ENCODE measurements at regions not wholly inside any gene's neighbourhood (a gene's known extent, or its start where the extent isn't known, plus 50 kb on each side); places are given as distances from the start of the nearest gene placed in this dataset.

- H3K4me3 Mint-ChIP-seq: no peak overlapping the region
- no peaks in the 10 kb centered on the region for H3K36me3 Mint-ChIP-seq (ENCODE audit: low read depth)
- peaks cover 23% of the 10 kb centered on the region for H3K4me1 Mint-ChIP-seq (ENCODE audit: low read depth)
- CTCF ChIA-PET: interaction anchor here (0.7 kb wide), 2 partner anchors 275 to 351 kb away, joined by 3 to 4 read pairs; no protein-coding TSS in a partner anchor
- intact Hi-C loops (cut with micrococcal nuclease): no loop called here
- H3K27me3 Mint-ChIP-seq (ENCODE audit: low read depth): no peaks in the 10 kb centered on the region
- no peak for DNase-seq
- H3K27ac Mint-ChIP-seq: no peak overlapping the region
- no peaks in the 10 kb centered on the region for H3K9me3 Mint-ChIP-seq
Observed at GRCh38 chr6:142676027-142676443, 268.9 kb downstream of the HIVEP2 start.

GRCh38 chr6:142676647-142677192 lies 268.3 kb downstream of the HIVEP2 start:
- H3K4me3 Mint-ChIP-seq: no peak overlapping the region
- no peaks in the 10 kb centered on the region for H3K36me3 Mint-ChIP-seq (ENCODE audit: low read depth)
- no peaks in the 10 kb centered on the region for H3K27me3 Mint-ChIP-seq (ENCODE audit: low read depth)
- peaks cover 25% of the 10 kb centered on the region for H3K4me1 Mint-ChIP-seq (ENCODE audit: low read depth)
- no peaks in the 10 kb centered on the region for H3K9me3 Mint-ChIP-seq
- no peak overlapping the region for H3K27ac Mint-ChIP-seq
- no peak for DNase-seq
- CTCF ChIA-PET: interaction anchor here (0.7 kb wide), 2 partner anchors 40 to 274 kb away, joined by 3 to 4 read pairs; no protein-coding TSS in a partner anchor
- intact Hi-C loops (cut with micrococcal nuclease): no loop called here

DNA sequence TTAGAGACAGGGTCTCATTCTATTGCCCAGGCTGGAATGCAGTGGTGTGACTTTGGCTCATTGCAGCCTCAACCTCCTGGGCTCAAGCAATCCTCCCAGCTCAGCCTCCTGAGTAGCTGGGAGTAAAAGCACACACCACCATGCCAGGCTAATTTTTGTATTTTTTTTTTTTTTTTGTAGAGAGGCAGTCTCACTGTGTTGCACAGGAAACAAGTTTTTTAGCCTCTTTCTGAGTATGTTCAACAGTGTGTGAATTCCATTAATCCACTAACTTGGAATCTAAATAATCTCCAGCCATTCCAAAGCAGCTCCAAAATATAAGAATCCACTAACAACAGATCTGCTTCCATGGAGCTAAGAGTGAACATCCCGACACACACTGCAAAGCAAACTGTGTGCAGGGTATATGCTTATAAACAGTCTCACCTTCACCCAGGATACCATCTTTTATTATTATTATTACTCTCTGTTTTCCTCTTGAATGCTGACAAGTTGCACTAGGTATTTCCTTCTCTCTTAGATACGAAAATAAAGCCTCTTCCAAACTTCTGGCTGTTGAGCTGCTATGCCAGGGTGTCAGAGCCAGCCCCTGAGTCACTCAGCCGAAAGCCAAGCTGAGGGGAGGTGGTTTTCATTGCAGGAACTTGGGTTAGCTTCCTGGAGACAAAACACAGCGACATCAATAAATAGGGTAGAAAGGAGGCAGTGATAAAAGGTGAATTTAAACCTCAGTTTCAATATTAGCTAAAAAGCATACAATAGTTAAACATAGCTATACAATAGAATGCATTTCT lies 264.9 kb downstream of the HIVEP2 start:
- H3K4me1 Mint-ChIP-seq (ENCODE audit: low read depth): peaks cover 36% of the 10 kb centered on the region
- H3K27me3 Mint-ChIP-seq (ENCODE audit: low read depth): no peaks in the 10 kb centered on the region
- DNase-seq: peak; percentile 71
- no peak overlapping the region for H3K4me3 Mint-ChIP-seq
- H3K9me3 Mint-ChIP-seq: peaks cover 3% of the 10 kb centered on the region
- no peaks in the 10 kb centered on the region for H3K36me3 Mint-ChIP-seq (ENCODE audit: low read depth)
- CTCF ChIA-PET: interaction anchor here (0.6 to 2.5 kb wide), 6 partner anchors 10 to 358 kb away, joined by 3 to 11 read pairs (median 4); no protein-coding TSS in a partner anchor
- H3K27ac Mint-ChIP-seq: peak overlapping the region; percentile 10
- intact Hi-C loops (cut with micrococcal nuclease): loop anchor here (1.0 kb wide), 1 partner anchor 111 kb away; no protein-coding TSS in a partner anchor

- peaks cover 46% of the 10 kb centered on the region for H3K4me1 Mint-ChIP-seq (ENCODE audit: low read depth)
- H3K4me3 Mint-ChIP-seq: no peak overlapping the region
- H3K36me3 Mint-ChIP-seq (ENCODE audit: low read depth): no peaks in the 10 kb centered on the region
- no peaks in the 10 kb centered on the region for H3K27me3 Mint-ChIP-seq (ENCODE audit: low read depth)
- no peak for DNase-seq
- CTCF ChIA-PET: interaction anchor here (0.8 to 2.5 kb wide), 7 partner anchors 9 to 677 kb away, joined by 3 to 11 read pairs (median 3); no protein-coding TSS in a partner anchor
- H3K27ac Mint-ChIP-seq: no peak overlapping the region
- peaks cover 4% of the 10 kb centered on the region for H3K9me3 Mint-ChIP-seq
- intact Hi-C loops (cut with micrococcal nuclease): no loop called here
Observed at GRCh38 chr6:142681099-142681498, 263.9 kb downstream of the HIVEP2 start.

GRCh38 chr6:142682985-142683384 lies 262.0 kb downstream of the HIVEP2 start:
- Mint-ChIP-seq H3K27me3 (ENCODE audit: low read depth) (no peaks in the 10 kb centered on the region), H3K4me1 (ENCODE audit: low read depth) (peaks cover 57% of the 10 kb centered on the region), H3K4me3 (no peak overlapping the region), H3K9me3 (peaks cover 4% of the 10 kb centered on the region), H3K27ac (no peak overlapping the region), H3K36me3 (ENCODE audit: low read depth) (no peaks in the 10 kb centered on the region)
- CTCF ChIA-PET: interaction anchor here (0.8 to 1.1 kb wide), 2 partner anchors 10 kb away, joined by 3 read pairs; no protein-coding TSS in a partner anchor
- intact Hi-C loops (cut with micrococcal nuclease): no loop called here
- no peak for DNase-seq

- Mint-ChIP-seq H3K27ac (no peak overlapping the region), H3K4me1 (ENCODE audit: low read depth) (peaks cover 53% of the 10 kb centered on the region), H3K4me3 (no peak overlapping the region), H3K27me3 (ENCODE audit: low read depth) (no peaks in the 10 kb centered on the region), H3K9me3 (peaks cover 4% of the 10 kb centered on the region), H3K36me3 (ENCODE audit: low read depth) (no peaks in the 10 kb centered on the region)
- CTCF ChIA-PET: interaction anchor here (1.1 kb wide), 1 partner anchor 10 kb away, joined by 3 read pairs; no protein-coding TSS in a partner anchor
- no peak for DNase-seq
- intact Hi-C loops (cut with micrococcal nuclease): loop anchor here (2.0 kb wide), 1 partner anchor 209 kb away; no protein-coding TSS in a partner anchor
Observed at GRCh38 chr6:142683714-142684141, 261.2 kb downstream of the HIVEP2 start.

- Mint-ChIP-seq H3K27ac (no peak overlapping the region), H3K27me3 (ENCODE audit: low read depth) (no peaks in the 10 kb centered on the region), H3K9me3 (peaks cover 4% of the 10 kb centered on the region), H3K36me3 (ENCODE audit: low read depth) (no peaks in the 10 kb centered on the region), H3K4me1 (ENCODE audit: low read depth) (peaks cover 50% of the 10 kb centered on the region), H3K4me3 (no peak overlapping the region)
- intact Hi-C loops (cut with micrococcal nuclease): loop anchor here (2.0 kb wide), 1 partner anchor 210 kb away; no protein-coding TSS in a partner anchor
- no peak for DNase-seq
- CTCF ChIA-PET: interaction anchor here (1.1 kb wide), 1 partner anchor 9 kb away, joined by 3 read pairs; no protein-coding TSS in a partner anchor
Observed at GRCh38 chr6:142684371-142684770, 260.6 kb downstream of the HIVEP2 start.

- Mint-ChIP-seq H3K9me3 (peaks cover 4% of the 10 kb centered on the region), H3K36me3 (ENCODE audit: low read depth) (no peaks in the 10 kb centered on the region), H3K4me3 (no peak overlapping the region), H3K27ac (no peak overlapping the region), H3K27me3 (ENCODE audit: low read depth) (no peaks in the 10 kb centered on the region), H3K4me1 (ENCODE audit: low read depth) (peaks cover 35% of the 10 kb centered on the region)
- intact Hi-C loops (cut with micrococcal nuclease): loop anchor here (1.0 to 5.0 kb wide), 3 partner anchors 117 to 539 kb away; partner anchors contain the start of genes NMBR and VTA1
- DNase-seq: peak; percentile 52
- CTCF ChIA-PET: interaction anchor here (0.8 kb wide), 1 partner anchor 117 kb away, joined by 3 read pairs; no protein-coding TSS in a partner anchor
Observed at GRCh38 chr6:142685852-142686506, 259.0 kb downstream of the HIVEP2 start.

DNA sequence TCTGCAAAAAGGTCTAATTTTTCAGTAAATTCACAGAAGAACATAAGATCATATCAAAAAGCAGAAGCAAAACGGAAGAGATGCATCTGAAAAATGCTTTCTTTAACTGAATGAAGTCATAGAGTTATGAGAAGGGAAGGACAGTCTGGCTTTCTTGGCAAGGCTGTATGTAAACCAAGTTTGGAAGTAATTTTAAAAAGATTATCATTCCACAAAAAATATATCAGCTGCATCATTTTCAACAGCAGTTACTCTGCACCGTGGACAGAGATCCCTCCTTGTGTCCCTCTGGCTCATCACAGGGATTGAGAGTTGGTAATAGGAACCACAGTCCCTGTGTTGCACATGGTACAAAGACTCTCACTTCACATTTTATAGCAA lies 258.5 kb downstream of the HIVEP2 start:
- peaks cover 32% of the 10 kb centered on the region for H3K4me1 Mint-ChIP-seq (ENCODE audit: low read depth)
- no peak overlapping the region for H3K4me3 Mint-ChIP-seq
- CTCF ChIA-PET: interaction anchor here (0.8 to 0.9 kb wide), 2 partner anchors 117 to 340 kb away, joined by 3 to 4 read pairs; no protein-coding TSS in a partner anchor
- no peaks in the 10 kb centered on the region for H3K36me3 Mint-ChIP-seq (ENCODE audit: low read depth)
- no peak overlapping the region for H3K27ac Mint-ChIP-seq
- no peaks in the 10 kb centered on the region for H3K27me3 Mint-ChIP-seq (ENCODE audit: low read depth)
- peaks cover 4% of the 10 kb centered on the region for H3K9me3 Mint-ChIP-seq
- no peak for DNase-seq
- intact Hi-C loops (cut with micrococcal nuclease): loop anchor here (1.0 to 5.0 kb wide), 2 partner anchors 117 to 539 kb away; partner anchors contain the start of genes NMBR and VTA1

GRCh38 chr6:142692942-142693341 lies 252.0 kb downstream of the HIVEP2 start:
- no peaks in the 10 kb centered on the region for H3K27me3 Mint-ChIP-seq (ENCODE audit: low read depth)
- H3K4me1 Mint-ChIP-seq (ENCODE audit: low read depth): peaks cover 22% of the 10 kb centered on the region
- H3K9me3 Mint-ChIP-seq: no peaks in the 10 kb centered on the region
- intact Hi-C loops (cut with micrococcal nuclease): loop anchor here (1.0 to 10.0 kb wide), 10 partner anchors 129 to 1322 kb away; partner anchors contain the start of gene FUCA2
- H3K4me3 Mint-ChIP-seq: no peak overlapping the region
- DNase-seq: peak; percentile 81
- no peaks in the 10 kb centered on the region for H3K36me3 Mint-ChIP-seq (ENCODE audit: low read depth)
- CTCF ChIA-PET: interaction anchor here (0.6 to 3.0 kb wide), 40 partner anchors 9 to 809 kb away, joined by 3 to 73 read pairs (median 4); no protein-coding TSS in a partner anchor
- peak overlapping the region; percentile 63 for H3K27ac Mint-ChIP-seq

- H3K27ac Mint-ChIP-seq: no peak overlapping the region
- H3K4me3 Mint-ChIP-seq: no peak overlapping the region
- H3K36me3 Mint-ChIP-seq (ENCODE audit: low read depth): no peaks in the 10 kb centered on the region
- H3K27me3 Mint-ChIP-seq (ENCODE audit: low read depth): no peaks in the 10 kb centered on the region
- no peak for DNase-seq
- H3K9me3 Mint-ChIP-seq: no peaks in the 10 kb centered on the region
- H3K4me1 Mint-ChIP-seq (ENCODE audit: low read depth): peaks cover 23% of the 10 kb centered on the region
- intact Hi-C loops (cut with micrococcal nuclease): loop anchor here (1.0 to 10.0 kb wide), 9 partner anchors 129 to 1321 kb away; partner anchors contain the start of gene FUCA2
- CTCF ChIA-PET: interaction anchor here (0.7 to 3.0 kb wide), 19 partner anchors 9 to 808 kb away, joined by 3 to 73 read pairs (median 6); no protein-coding TSS in a partner anchor
Observed at GRCh38 chr6:142693441-142693840, 251.5 kb downstream of the HIVEP2 start.
